HAP-1 (cell line): ENCODE measurements at regions not wholly inside any gene's neighbourhood (a gene's known extent, or its start where the extent isn't known, plus 50 kb on each side); places are given as distances from the start of the nearest gene placed in this dataset.

Experiments
- DNase-seq, 2 experiments: peaks; one replicate each; pipeline ENCODE4 v3.0.0-alpha.2; 2016 to 2020; ENCODE audit warnings: low spot score in 2 of 2
- H3K27me3 ChIP-seq: fragments of 250-450 bp; sonication (Bioruptor Pico); 2 replicates; pipeline ENCODE4 v1.5.1; 2020; ENCODE audit warnings: low read depth, mild to moderate bottlenecking, moderate library complexity
- H3K36me3 ChIP-seq: fragments of 250-450 bp; sonication (Bioruptor Pico); replicated peaks from 2 replicates; pipeline ENCODE4 v1.5.1; 2020; ENCODE audit warnings: mild to moderate bottlenecking
- H3K4me1 ChIP-seq: fragments of 250-450 bp; sonication (Bioruptor Pico); 2 replicates; pipeline ENCODE4 v1.5.1; 2020; ENCODE audit warnings: mild to moderate bottlenecking
- H3K4me3 ChIP-seq: fragments of 250-450 bp; sonication (Bioruptor Pico); 2 replicates; pipeline ENCODE4 v1.5.1; 2020; ENCODE audit warnings: mild to moderate bottlenecking, moderate library complexity
- H3K9me3 ChIP-seq: fragments of 250-450 bp; sonication (Bioruptor Pico); 2 replicates; pipeline ENCODE4 v1.5.1; 2020; ENCODE audit warnings: mild to moderate bottlenecking, moderate library complexity
- in situ Hi-C: fragments of 300-500 bp; cut with MboI; formaldehyde crosslinking; loops from 3 replicates; pipeline ENCODE4 v1.14.3; 2020; ENCODE audit warnings: low sequenced_read_pairs, inconsistent platforms, mixed read lengths

GRCh38 chr20:6397115-6397514 is 274.3 kb upstream of the FERMT1 start:
- no peak for DNase-seq
- in situ Hi-C loops = no loop called here

GRCh38 chr20:6395695-6396094 is 272.9 kb upstream of the FERMT1 start:
- no peak for DNase-seq
- no peaks in the 10 kb centered on the region for H3K36me3 ChIP-seq
- H3K4me1 ChIP-seq = no peaks in the 10 kb centered on the region
- no peaks in the 10 kb centered on the region for H3K27me3 ChIP-seq
- no peak overlapping the region for H3K4me3 ChIP-seq
- in situ Hi-C loops = no loop called here
- H3K9me3 ChIP-seq = no peaks in the 10 kb centered on the region

More at GRCh38 chr20:6397115-6397514, 274.3 kb upstream of the FERMT1 start:
- Histone ChIP-seq H3K27me3 (no peaks in the 10 kb centered on the region), H3K4me3 (no peak overlapping the region), H3K36me3 (no peaks in the 10 kb centered on the region), H3K9me3 (no peaks in the 10 kb centered on the region), H3K4me1 (no peaks in the 10 kb centered on the region)

GRCh38 chr20:6388671-6389197 is 265.9 kb upstream of the FERMT1 start:
- H3K4me3 ChIP-seq = no peak overlapping the region
- in situ Hi-C loops = no loop called here
- H3K4me1 ChIP-seq = no peaks in the 10 kb centered on the region
- no peaks in the 10 kb centered on the region for H3K9me3 ChIP-seq
- no peaks in the 10 kb centered on the region for H3K36me3 ChIP-seq
- no peak for DNase-seq
- no peaks in the 10 kb centered on the region for H3K27me3 ChIP-seq

- Histone ChIP-seq H3K4me3 (no peak overlapping the region), H3K9me3 (no peaks in the 10 kb centered on the region), H3K4me1 (no peaks in the 10 kb centered on the region), H3K27me3 (peaks cover 2% of the 10 kb centered on the region; the same call in 1 of the 2 replicates), H3K36me3 (no peaks in the 10 kb centered on the region)
- in situ Hi-C loops = no loop called here
- no peak for DNase-seq
Observed at GRCh38 chr20:6384956-6385486, 262.2 kb upstream of the FERMT1 start.

- Histone ChIP-seq H3K9me3 (no peaks in the 10 kb centered on the region), H3K27me3 (peaks cover 2% of the 10 kb centered on the region; the same call in 1 of the 2 replicates), H3K4me1 (no peaks in the 10 kb centered on the region), H3K4me3 (no peak overlapping the region), H3K36me3 (no peaks in the 10 kb centered on the region)
- in situ Hi-C loops = no loop called here
- DNase-seq = no peak
Observed at GRCh38 chr20:6384380-6384779, 261.6 kb upstream of the FERMT1 start.

GRCh38 chr20:6381887-6382286 is 259.1 kb upstream of the FERMT1 start:
- H3K36me3 ChIP-seq = no peaks in the 10 kb centered on the region
- peak in 1 of 2 experiments; percentile 27 for DNase-seq
- no peaks in the 10 kb centered on the region for H3K9me3 ChIP-seq
- H3K27me3 ChIP-seq = peaks cover 2% of the 10 kb centered on the region; the same call in 1 of the 2 replicates
- H3K4me1 ChIP-seq = no peaks in the 10 kb centered on the region
- no peak overlapping the region for H3K4me3 ChIP-seq
- in situ Hi-C loops = no loop called here

- Histone ChIP-seq H3K27me3 (no peaks in the 10 kb centered on the region), H3K4me3 (no peak overlapping the region), H3K9me3 (no peaks in the 10 kb centered on the region), H3K36me3 (no peaks in the 10 kb centered on the region), H3K4me1 (no peaks in the 10 kb centered on the region)
- DNase-seq = no peak
- in situ Hi-C loops = no loop called here
Observed at GRCh38 chr20:6362245-6362644, 239.4 kb upstream of the FERMT1 start.

GRCh38 chr20:6360766-6361165 is 237.9 kb upstream of the FERMT1 start:
- H3K4me1 ChIP-seq = no peaks in the 10 kb centered on the region
- no peak overlapping the region for H3K4me3 ChIP-seq
- no peaks in the 10 kb centered on the region for H3K36me3 ChIP-seq
- in situ Hi-C loops = no loop called here
- no peaks in the 10 kb centered on the region for H3K27me3 ChIP-seq
- no peaks in the 10 kb centered on the region for H3K9me3 ChIP-seq
- no peak for DNase-seq

GRCh38 chr20:6355754-6356451 is 233.1 kb upstream of the FERMT1 start:
- Histone ChIP-seq H3K4me3 (no peak overlapping the region), H3K4me1 (no peaks in the 10 kb centered on the region), H3K9me3 (no peaks in the 10 kb centered on the region), H3K36me3 (no peaks in the 10 kb centered on the region), H3K27me3 (no peaks in the 10 kb centered on the region)
- in situ Hi-C loops = no loop called here
- no peak for DNase-seq

GRCh38 chr20:6348908-6349307 is 226.1 kb upstream of the FERMT1 start:
- DNase-seq = no peak
- in situ Hi-C loops = no loop called here
- Histone ChIP-seq H3K4me1 (no peaks in the 10 kb centered on the region), H3K9me3 (no peaks in the 10 kb centered on the region), H3K4me3 (no peak overlapping the region), H3K27me3 (no peaks in the 10 kb centered on the region), H3K36me3 (no peaks in the 10 kb centered on the region)

GRCh38 chr20:6347916-6348315 is 225.1 kb upstream of the FERMT1 start:
- no peaks in the 10 kb centered on the region for H3K4me1 ChIP-seq
- H3K36me3 ChIP-seq = no peaks in the 10 kb centered on the region
- H3K27me3 ChIP-seq = no peaks in the 10 kb centered on the region
- H3K9me3 ChIP-seq = no peaks in the 10 kb centered on the region
- DNase-seq = no peak
- in situ Hi-C loops = no loop called here
- H3K4me3 ChIP-seq = no peak overlapping the region

- no peak for DNase-seq
- H3K36me3 ChIP-seq = no peaks in the 10 kb centered on the region
- no peaks in the 10 kb centered on the region for H3K4me1 ChIP-seq
- no peaks in the 10 kb centered on the region for H3K9me3 ChIP-seq
- in situ Hi-C loops = no loop called here
- H3K27me3 ChIP-seq = no peaks in the 10 kb centered on the region
- no peak overlapping the region for H3K4me3 ChIP-seq
Observed at GRCh38 chr20:6341491-6341890, 218.7 kb upstream of the FERMT1 start.

GRCh38 chr20:6339176-6339575 is 216.3 kb upstream of the FERMT1 start:
- H3K9me3 ChIP-seq = no peaks in the 10 kb centered on the region
- no peak overlapping the region for H3K4me3 ChIP-seq
- no peaks in the 10 kb centered on the region for H3K36me3 ChIP-seq
- in situ Hi-C loops = no loop called here
- no peaks in the 10 kb centered on the region for H3K27me3 ChIP-seq
- no peaks in the 10 kb centered on the region for H3K4me1 ChIP-seq
- peak; percentile 23 to 53 for DNase-seq

- Histone ChIP-seq H3K9me3 (no peaks in the 10 kb centered on the region), H3K27me3 (no peaks in the 10 kb centered on the region), H3K4me3 (no peak overlapping the region), H3K4me1 (no peaks in the 10 kb centered on the region), H3K36me3 (no peaks in the 10 kb centered on the region)
- no peak for DNase-seq
- in situ Hi-C loops = no loop called here
Observed at GRCh38 chr20:6333110-6333509, 210.3 kb upstream of the FERMT1 start.
